ENCODE measurements at regions not wholly inside any gene's neighbourhood (a gene's known extent, or its start where the extent isn't known, plus 50 kb on each side); places are given as distances from the start of the nearest gene placed in this dataset.

- H3K4me1 ChIP-seq = peaks cover 3% of the 10 kb centered on the region; the same call in 1 of the 2 replicates
- TF ChIP-seq CTCF (IDR thresholded peaks at IDR 0.05; ENCODE audit: low read depth, low read length) = no peak
- no peaks in the 10 kb centered on the region for H3K27me3 ChIP-seq
- DNase-seq = no peak
- H3K9me3 ChIP-seq = no peaks in the 10 kb centered on the region; the same call in 1 of the 2 replicates
- no peaks in the 10 kb centered on the region for H3K36me3 ChIP-seq
- no peak overlapping the region for H3K4me3 ChIP-seq (ENCODE audit: low read depth, low read length)
Observed at GRCh38 chr4:112731715-112732114, 94.8 kb downstream of the LARP7 start.

DNA sequence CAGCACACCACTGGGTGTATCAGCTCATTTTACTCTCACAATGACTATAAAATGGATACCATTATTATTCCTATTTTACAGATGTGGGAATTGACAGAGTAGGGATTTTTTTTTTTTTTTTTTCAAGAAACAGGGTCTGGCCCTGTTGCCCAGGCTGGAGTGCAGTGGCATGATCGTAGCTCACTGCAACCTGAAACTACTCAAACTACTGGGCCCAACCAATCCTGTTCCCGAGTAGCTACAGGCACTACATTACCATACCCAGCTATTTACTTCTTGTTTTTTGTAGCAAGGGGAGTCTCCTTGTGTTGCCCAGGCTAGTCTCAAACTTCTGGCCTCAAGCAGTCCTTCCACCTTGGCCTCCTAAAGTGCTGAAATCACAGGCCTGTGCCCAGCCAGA, 95.2 kb downstream of the LARP7 start:
- Histone ChIP-seq H3K4me1 (peaks cover 3% of the 10 kb centered on the region; the same call in 1 of the 2 replicates), H3K27me3 (no peaks in the 10 kb centered on the region), H3K36me3 (no peaks in the 10 kb centered on the region), H3K9me3 (no peaks in the 10 kb centered on the region; the same call in 1 of the 2 replicates), H3K4me3 (ENCODE audit: low read depth, low read length) (no peak overlapping the region)
- no peak for TF ChIP-seq CTCF (IDR thresholded peaks at IDR 0.05; ENCODE audit: low read depth, low read length)
- DNase-seq = no peak

DNA sequence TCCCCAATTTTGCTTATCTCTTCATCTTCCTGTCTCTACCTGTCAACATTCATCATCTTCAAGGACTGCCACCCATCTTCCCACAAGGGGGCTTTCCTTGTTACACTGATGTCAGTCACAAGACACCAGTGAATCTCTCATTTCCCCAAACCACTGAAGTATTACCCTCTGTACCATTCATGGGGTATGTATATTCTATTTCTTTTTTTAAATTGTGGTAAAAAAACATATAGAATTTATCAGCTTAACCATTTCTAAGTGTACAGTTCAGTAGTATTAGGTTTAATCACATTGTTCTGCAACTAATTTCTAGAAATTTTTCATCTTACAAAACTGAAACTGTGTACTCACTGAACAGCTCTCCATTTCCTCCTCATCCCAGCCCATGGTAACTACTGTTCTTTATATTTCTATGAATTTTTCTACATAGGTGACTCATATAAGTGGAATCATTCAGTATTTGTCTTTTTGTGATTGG, 98.6 kb downstream of the LARP7 start:
- DNase-seq = no peak
- no peaks in the 10 kb centered on the region; the same call in 1 of the 2 replicates for H3K9me3 ChIP-seq
- H3K4me3 ChIP-seq (ENCODE audit: low read depth, low read length) = no peak overlapping the region
- H3K27me3 ChIP-seq = no peaks in the 10 kb centered on the region
- H3K36me3 ChIP-seq = no peaks in the 10 kb centered on the region
- no peak for TF ChIP-seq CTCF (IDR thresholded peaks at IDR 0.05; ENCODE audit: low read depth, low read length)
- peaks cover 3% of the 10 kb centered on the region; the same call in 1 of the 2 replicates for H3K4me1 ChIP-seq

DNA sequence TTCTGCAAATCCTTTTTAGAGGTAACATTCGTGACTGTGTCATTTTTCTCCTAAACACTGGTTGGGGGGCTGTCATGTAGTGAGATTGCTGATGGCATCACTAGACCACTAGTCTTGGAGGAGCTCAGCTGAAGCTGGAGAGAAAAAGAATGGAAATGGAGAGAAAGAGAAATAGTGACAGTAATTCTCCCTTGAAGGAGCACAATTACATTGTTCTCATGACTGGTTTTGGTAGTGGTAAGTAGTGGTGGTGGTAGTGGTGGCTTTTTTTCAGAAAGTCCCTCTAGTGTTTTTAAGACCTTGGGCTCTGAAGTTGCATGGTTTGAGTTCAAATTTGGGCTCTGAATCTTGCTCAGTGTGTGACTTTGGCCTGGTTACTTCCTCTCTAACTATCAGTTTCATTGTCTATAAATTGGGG, 99.8 kb downstream of the LARP7 start:
- no peaks in the 10 kb centered on the region for H3K36me3 ChIP-seq
- no peak overlapping the region for H3K4me3 ChIP-seq (ENCODE audit: low read depth, low read length)
- no peaks in the 10 kb centered on the region; the same call in 1 of the 2 replicates for H3K9me3 ChIP-seq
- no peaks in the 10 kb centered on the region for H3K27me3 ChIP-seq
- no peak for TF ChIP-seq CTCF (IDR thresholded peaks at IDR 0.05; ENCODE audit: low read depth, low read length)
- DNase-seq = no peak
- peaks cover 3% of the 10 kb centered on the region; the same call in 1 of the 2 replicates for H3K4me1 ChIP-seq

- no peak for DNase-seq
- Histone ChIP-seq H3K36me3 (no peaks in the 10 kb centered on the region), H3K4me1 (peaks cover 3% of the 10 kb centered on the region; the same call in 1 of the 2 replicates), H3K4me3 (ENCODE audit: low read depth, low read length) (no peak overlapping the region), H3K27me3 (no peaks in the 10 kb centered on the region), H3K9me3 (no peaks in the 10 kb centered on the region)
- no peak for TF ChIP-seq CTCF (IDR thresholded peaks at IDR 0.05; ENCODE audit: low read depth, low read length)
Observed at GRCh38 chr4:112739442-112739841, 102.5 kb downstream of the LARP7 start.

DNA sequence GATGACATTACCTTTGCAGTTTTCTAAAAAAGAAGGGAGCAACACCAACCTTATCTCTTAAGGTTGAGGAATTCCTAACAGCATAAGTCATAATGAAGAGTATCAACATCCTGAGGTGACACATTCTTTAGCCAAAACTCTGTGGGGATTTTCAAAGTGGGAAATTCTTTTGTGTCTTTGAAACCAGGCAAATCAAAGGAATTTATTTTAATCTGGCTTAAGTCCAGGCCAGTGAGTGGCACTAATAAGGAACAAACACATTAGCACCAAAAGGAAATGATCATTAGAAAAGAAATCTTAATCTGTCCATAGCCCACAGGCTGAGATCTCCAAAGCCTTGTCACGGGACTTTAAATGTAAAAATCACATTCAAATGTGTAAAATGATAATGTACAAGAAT, 110.1 kb downstream of the LARP7 start:
- no peak for DNase-seq
- Histone ChIP-seq H3K27me3 (no peaks in the 10 kb centered on the region), H3K4me3 (ENCODE audit: low read depth, low read length) (no peak overlapping the region), H3K9me3 (no peaks in the 10 kb centered on the region), H3K4me1 (no peaks in the 10 kb centered on the region), H3K36me3 (no peaks in the 10 kb centered on the region)
- no peak for TF ChIP-seq CTCF (IDR thresholded peaks at IDR 0.05; ENCODE audit: low read depth, low read length)

Measured in BE2C (cell line).